ENCODE measurements at regions not wholly inside any gene's neighbourhood (a gene's known extent, or its start where the extent isn't known, plus 50 kb on each side); places are given as distances from the start of the nearest gene placed in this dataset.

- TF ChIP-seq CTCF (IDR thresholded peaks at IDR 0.05) (no peak), POLR2AphosphoS5 (IDR thresholded peaks at IDR 0.05) (no peak), POLR2A (IDR thresholded peaks at IDR 0.05; ENCODE audit: low read depth) (no peak), EP300 (IDR thresholded peaks at IDR 0.05) (no peak)
Measured at GRCh38 chr10:90464329-90464728, 393.5 kb downstream of the HTR7 start.

Measured in esophagus muscularis mucosa (tissue), 4 donors.